Germinal center (tissue), 1 donor: ENCODE measurements at regions not wholly inside any gene's neighbourhood (a gene's known extent, or its start where the extent isn't known, plus 50 kb on each side); places are given as distances from the start of the nearest gene placed in this dataset.

Source experiments
- DNase-seq: peaks from one replicate; pipeline ENCODE4 v3.0.0; 2012; ENCODE audit warnings: mixed read lengths, low spot score

DNA sequence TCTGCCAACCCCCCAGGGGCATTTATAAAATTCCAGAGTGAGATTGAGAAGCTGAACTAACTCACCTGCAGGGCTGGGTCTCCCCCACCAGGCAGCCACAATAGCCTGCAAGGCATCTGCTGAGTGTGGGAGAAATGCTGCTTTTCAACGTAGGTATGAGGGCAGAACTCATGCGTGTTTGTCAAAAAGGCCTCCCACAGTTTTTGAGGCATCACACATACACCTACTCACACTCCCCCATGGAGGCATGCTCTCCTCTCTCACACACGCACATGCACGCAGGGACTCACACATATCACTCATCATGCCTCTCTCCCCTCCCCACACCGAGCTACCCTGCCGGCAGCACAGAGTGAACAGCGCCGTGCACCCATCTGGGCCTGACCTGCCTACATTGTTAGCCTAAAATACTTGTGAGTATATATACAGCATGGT, 390.5 kb downstream of the FGF9 start:
- no peak for DNase-seq

DNA sequence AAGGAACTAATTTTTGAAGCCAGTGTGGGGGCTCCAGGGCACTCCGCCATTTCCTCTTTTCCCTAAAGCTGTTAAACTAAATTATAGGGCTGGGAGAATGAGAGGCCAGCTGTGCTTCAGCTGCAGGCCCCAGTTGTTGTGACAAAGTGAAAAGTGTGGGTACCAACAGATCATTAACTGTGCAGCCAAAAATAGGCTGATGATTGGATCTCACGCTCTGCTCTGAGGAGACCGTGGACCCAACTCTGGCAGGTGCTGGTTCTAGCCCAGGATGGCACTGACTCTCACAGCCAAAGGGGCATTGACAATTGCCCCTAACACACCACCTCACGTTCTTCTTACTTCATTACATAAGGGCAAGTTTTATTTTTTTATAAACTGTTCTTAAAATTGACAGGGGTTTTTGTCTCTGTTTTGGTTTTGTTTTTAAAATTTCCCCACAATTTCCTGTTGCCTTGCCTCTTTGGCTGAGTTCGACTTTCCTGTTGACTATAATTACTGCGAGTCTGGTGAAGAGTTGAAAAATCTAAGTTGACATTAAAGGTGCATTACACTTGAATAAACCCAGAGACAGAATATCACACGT, 391.0 kb downstream of the FGF9 start:
- no peak for DNase-seq

DNA sequence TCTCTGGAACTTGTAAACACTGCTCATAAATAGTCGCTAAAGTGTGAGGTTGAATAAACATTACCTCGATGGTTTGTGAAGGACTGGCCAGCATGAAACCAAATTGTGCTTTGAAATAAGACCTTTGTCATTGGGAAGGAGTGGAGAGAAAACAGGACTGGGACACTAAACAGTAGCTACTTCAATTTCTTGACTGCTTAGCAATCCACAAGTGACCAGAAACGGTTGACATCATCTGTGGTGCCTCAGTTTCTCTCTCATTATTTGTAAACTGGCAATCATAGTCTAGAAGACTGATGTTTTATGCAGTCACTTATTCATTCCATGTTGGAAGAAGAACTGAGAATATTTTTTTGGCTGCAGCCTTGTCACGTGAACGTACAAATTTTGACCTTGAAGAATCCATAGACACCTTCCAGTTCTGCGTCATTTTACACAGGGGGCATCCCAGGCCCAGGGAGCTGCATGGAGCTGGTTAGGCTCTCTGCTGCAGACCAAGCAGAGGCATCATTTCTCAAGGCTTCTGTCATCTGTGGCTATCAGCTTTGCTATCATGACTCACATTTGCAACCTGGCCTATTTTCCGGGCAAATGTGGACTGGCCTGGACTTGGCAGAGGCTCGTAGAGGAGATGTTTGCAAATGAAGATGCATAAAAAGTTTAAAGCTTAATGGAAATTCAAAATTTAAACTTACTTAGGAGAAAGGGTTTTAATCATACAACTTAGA, 391.8 kb downstream of the FGF9 start:
- no peak for DNase-seq

DNA sequence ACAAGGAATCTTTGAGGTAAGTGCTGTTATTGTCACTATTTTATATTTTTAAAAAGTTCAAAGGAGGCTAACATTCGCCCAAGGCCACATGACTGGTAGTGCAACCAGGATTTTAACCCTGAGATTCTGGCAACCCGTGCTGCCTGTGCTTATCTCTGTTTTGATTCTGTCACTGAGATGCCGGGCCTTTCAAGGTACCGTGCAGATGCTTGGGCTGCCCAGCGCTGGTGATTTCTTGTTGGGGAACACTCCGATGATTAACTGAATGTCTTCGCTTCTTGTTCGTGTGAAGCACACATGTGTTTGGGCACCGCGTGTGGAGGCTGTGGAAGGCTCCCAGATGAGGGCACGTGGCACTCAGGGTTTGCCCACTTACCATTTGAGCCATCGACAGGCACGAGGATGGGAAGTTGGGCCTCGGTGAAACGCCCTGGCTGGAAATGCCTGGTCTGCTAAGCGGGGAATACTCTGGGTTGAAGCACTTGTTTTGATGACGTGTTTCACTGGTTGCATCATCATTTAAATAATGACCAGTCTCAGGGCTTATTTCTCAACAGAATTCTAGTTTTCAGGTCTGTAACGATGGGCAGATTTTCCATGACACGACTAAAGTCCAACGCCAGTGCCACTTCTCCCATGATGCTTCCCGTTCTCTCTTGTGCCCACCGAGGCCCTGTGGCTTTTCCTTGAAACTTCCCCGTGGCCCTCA, 392.7 kb downstream of the FGF9 start:
- DNase-seq: no peak

DNA sequence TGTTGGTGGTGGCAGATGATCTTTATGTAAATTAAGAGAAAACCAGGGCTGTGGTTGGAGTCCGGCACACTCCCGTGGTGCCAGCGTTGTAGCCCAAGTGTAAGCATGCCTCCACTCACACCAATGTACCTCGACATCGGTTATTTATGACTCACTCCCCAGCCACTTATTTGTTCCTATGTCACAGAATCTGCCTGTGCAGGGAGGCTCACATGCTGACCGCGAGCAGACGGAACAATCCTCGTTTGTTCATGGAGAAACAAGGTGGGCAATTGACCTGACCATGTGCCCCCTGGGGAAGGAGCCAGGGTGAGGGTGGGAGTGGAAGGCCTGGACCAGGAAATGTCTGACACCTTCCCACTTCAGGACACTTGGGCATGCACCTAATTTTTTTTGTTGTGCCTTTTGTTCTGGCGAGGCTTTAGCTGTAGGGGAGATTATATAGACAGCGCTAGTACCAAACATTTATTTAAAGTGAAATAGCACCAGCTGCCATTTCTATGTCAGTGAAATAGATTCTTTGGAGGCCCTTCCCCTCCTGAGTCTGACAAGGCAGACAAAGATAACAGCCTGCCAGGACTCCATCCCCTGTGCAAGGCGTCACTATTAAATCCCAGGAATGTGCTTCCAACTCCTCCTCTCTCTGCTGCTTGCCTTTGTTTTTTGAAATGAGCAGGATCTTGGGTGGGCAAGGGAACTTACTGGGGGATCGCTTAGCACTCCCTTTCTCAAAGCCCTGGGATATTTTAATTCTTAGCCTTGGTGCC, 394.2 kb downstream of the FGF9 start:
- DNase-seq: no peak

DNA sequence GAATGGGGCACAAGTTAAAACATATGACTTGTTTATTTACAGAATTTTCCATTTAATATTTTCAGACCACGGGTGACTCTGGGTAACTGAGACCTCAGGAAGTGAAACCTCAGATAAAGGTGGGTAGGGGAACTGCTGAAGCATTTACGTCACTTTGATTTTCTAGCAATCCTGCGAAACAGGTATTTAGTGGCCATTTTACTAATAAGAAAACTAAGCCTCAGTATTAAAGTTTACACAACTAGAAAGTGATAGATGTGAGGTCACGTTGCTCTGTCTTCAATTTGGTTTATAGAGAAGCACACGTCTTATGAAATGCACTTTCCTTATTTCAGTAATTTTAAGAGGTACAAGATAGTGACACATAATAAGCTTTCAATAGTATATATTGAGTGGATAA, 402.8 kb downstream of the FGF9 start:
- DNase-seq: no peak

DNA sequence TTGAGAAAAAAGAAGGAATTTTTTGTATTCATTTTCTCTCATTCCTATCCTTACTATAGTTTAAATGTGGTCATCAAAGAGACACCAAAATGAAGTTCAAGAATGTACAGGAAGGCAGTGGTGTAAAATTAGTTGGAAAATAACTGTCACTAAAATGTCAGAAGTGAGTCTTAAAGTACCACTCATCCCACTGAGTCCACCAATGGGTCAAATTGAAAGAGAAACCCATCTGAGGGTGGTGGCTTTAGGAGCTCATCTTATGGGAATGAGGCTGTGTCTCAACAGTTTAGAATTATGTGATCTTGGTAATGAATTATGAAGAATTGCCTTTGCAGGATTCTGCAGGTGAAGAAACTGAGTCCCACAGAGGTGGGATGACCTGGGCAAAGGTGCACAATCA, 403.5 kb downstream of the FGF9 start:
- no peak for DNase-seq

DNA sequence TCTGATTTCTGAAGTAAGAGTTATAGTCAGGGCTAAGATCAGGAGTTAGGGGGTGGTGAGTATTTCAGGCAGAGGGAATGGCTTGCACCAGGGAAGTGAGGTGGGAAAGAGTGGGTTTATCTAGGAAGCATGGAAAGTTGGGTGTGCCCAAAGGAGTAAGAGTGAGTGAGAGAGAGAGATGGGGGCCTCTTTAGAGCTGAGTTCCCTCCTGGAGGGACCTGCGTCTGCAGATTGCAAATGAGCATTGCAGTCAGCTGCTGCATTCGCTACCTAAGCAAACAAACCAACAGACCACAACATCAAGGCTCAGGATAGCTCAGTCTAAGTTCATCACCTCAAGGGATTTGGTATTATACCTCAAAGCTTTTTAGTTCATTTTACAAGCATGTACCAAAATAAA, 405.8 kb downstream of the FGF9 start:
- no peak for DNase-seq

DNA sequence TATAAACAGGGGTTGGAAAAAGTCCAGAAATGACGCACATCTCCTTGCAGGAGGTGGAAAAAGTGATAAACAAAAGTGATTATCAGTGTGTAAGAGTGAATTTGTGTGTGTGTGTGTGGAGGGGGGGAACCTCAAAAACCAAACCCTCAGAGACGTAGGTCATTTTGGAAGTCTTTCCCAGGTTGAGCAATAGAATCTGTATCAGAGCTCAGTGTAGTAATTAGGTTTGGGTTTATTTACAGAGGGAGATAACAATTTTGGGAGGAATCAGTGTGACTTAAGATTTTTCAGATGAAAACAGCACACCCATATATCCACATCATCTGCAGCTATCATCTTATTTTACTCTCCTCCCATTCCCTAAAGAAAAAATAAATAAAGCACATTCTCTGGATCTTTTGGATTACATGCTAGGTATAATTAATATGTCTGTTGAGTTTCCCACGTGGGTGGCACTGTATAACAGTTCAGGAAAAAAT, 406.4 kb downstream of the FGF9 start:
- no peak for DNase-seq

DNA sequence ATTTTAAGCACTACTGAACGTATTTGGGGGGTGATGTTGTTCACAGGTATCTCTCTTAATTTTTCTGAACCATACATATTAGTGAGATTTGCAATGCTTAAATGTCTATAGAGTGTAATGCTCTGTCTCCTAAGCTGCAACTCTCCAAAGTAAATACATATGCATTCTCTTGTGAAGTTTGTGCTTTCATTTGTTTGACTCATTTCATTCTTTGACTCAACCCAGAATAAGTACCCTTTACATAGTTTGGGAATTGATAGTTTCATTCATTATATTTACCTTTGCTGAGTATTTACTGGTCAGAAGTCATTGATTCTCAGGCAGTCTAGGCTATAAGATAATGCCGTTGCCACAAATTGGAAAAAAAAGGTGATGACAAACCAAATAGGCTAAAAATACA, 406.9 kb downstream of the FGF9 start:
- no peak for DNase-seq

DNA sequence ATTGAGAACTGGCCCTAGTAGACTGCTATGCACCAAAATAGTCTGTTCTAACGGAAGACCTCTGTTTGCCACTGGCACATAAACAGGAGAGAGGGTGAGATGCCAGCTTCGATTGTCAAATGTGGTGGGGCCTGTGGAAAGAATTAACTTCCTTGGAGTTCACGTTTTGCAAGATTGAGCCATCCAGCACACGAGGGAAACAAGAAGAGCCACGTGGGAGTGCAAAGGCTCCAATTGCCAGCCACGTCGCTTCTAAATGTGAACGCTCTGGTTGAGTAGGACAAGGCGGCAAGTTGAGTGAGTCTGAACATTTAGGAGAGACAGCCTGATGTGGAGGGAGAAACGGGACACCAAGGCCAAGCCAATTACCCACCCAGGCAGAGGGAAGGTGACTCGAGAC, 409.1 kb downstream of the FGF9 start:
- DNase-seq: no peak

DNA sequence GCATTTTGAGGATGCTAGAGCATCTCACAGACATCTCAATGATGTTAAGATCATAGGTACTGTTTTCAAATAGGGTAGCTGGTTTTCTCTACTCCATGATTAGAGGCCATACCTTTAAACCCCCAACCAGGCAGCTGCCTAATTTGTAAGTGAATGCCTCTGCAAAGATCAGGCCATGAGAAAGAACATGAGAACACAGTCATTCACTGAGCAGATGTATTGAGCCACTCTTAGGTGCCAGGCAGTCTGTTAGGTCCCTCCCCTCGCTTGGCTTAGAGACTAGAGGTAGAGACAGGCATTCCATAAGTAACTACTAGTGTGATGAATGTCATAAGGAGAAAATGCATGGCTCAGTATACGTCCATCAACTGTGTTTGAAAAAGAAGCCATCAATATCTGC, 410.0 kb downstream of the FGF9 start:
- DNase-seq: no peak

DNA sequence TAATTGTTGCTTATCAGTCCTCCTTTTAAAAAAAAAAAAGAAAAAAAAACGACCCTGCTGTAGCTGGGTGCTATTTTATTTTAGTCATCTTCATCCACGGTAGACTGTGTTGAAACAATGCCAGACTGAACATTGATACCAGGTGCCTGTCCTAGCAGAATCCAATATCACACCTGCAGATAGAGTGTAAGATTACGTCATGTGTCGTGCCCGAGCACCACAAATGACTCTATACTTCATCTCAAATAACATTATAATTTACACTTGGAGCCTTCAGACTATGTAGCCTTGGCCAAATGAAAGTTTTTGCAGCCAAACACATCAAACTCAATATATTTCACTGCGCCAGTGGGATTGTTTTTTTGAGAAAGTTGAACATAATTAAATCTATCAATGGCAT, 410.6 kb downstream of the FGF9 start:
- DNase-seq: no peak

DNA sequence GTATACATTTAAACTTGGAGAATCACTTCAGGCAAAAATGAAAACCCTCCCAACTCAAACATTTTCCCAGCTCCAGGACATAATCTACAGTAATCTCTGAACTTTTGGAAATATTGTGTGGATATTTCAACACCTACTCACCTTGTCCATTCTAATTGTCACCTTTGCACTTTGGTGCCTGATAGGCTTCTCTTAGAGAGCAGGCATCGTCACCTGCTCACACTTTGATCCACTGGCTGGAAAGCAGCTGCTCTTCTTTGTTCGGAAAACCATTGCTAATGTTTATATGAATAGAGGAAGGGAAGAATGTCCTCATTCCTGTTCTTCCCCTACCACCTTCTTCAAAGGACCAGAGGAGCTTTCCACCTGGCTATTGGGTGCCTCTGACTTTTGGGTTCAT, 411.2 kb downstream of the FGF9 start:
- no peak for DNase-seq

DNA sequence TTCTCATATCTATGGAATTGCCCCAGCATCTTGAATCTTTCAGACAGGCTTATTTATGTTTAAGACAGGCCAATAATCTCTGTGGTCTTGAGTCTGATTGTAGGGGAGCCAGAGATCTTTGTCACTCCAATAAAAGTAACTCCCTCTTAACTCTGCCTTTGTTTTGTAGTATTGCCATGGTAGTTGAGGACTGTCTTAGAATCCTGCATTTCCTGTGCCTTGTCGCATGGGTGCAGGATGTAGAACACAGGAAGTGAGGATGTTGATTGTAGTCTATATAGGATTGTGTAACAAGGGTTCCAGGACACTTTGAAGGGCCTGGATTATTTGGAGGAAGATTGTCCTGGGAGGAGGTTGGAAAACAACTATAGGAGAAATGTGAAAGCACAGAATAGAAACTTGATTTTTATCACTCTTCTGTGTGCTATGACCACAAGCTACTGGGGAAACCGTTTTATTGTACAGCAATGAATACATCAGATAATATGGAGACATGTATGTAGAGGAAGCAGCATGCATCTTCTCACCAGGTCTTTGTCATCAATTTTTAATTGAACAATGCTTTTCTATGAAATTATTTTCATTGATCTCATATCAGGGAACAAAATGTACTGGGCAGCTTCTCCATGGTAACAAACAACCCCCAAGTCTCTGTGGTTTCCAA, 411.7 kb downstream of the FGF9 start:
- DNase-seq: no peak

DNA sequence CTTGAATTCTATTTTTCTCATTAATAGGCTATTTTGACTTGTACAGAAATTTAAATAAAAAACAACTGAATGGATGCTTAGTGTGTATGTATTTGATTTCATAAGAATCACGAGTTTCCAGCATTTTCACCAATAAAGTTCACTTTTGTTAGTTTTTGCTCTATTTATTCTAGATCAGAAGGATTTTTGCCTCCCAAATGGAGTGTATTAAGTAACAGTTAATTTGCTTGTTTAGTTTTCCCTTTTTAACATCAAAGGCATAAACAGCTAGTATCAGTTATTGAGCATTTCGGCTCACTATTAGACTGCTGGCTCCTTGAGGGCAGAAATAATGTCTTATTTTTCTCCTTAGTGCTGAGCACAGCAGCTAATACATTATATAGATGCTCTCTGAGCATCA, 414.1 kb downstream of the FGF9 start:
- no peak for DNase-seq

DNA sequence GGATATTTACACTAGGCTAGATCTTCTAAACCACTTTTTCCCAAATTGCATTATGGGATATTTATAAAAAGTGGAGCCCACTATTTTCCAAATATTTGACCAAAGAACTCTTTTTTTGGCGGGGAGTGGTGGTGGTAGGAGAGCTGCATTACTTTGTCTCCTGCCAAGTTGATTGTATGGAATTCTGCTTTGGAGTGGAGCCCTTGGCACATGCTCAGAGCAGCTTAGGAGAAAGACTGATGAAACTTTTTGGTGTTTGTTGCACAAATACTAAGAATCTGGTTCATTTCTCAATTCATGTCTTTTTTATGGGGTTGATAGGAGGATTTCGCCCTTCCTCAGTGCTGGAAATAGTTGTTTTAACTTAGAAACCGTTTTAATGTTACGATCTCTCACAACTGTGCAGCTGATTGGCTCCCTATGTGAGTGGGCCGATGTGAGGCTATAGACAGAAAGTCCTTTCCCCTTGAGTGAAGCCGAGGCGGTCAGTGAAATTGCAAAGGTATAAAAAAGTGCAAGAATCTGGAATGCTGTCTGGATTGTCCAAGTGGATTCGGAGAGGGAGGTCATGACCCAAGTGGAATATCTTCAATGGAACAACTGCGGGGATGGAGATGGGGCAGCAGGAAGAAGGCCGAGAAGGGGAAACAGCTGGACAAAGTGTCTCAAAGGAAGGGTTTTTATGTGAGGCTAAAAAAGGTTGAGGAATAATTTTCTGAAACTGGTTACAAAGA, 415.9 kb downstream of the FGF9 start:
- DNase-seq: no peak

DNA sequence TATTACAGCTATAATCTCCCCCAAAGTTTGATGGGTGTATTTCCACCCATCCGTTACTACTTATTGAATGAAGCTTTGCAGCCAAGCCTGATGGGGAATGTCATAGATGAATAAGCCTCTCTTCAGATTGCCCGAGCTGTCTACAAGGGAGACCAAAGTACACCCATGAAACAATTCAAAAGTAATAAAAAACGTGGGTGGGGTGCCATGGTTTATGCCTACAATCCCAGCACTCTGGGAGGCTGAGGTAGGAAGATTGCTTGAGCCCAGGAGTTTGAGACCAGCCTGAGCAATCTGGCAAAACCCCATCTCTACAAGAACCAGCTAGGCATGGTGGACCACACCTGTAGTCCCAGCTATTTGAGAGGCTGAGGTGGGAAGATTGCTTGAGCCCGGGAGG, 419.2 kb downstream of the FGF9 start:
- DNase-seq: no peak

DNA sequence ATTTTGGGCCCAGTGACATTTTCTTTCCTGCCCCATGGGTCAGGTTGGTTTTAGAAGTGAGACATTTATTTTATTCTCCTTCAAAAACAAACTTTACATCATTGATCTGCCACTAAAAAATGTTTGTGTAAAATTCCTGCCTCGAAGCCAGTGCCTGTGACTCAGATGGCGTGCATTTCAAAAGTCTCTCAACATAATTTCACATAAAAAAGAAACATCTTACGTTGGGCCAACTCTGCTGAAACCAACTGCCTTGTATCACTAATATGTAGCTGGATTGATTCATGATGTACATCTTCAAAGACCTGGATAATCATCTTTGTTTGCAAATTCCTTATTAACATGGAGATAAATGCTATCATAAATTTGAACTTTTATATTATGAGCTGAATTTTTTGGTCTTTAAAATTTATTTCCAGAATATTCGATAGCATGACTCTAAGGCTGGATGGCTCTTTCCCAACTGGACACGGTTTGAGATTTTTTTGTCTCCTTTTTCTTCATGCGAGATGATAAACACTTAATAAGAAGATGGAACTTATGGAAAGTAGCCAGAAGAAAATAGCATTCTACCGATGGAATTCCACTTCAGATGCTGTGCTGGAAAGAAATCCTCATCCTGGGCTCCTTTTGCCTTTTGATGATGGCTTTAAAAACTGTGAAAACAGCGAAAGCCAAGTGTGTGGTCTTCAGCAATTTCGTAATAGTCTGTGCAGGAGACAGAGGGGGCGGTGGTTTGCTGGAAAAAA, 420.5 kb downstream of the FGF9 start:
- DNase-seq: no peak

DNA sequence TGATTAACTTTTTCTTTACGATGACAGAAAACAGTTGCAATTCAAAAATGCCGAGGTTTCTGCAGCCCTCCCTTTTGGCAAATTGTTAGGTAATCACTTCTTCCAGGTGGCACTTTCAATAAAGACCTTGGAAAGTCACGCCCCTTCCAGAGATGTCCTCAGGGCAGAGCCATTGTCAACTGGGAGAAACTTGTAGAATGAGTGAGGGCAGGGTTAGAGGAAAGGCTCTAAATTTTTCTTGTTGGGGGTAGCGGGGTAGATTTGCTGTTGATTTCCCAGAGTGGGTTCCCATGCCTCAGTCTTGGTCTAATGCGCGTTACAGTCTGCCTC, 421.1 kb downstream of the FGF9 start:
- no peak for DNase-seq
